GM12878 (cell line): ENCODE measurements at regions not wholly inside any gene's neighbourhood (a gene's known extent, or its start where the extent isn't known, plus 50 kb on each side); places are given as distances from the start of the nearest gene placed in this dataset.

Source experiments
- ATAC-seq: fragments of 200-7000 bp; cut with Tn5 transposase; 3 replicates; pipeline ENCODE4 v1.9.1; 2020; ENCODE audit warnings: mild to moderate bottlenecking, moderate library complexity
- BruUV-seq: library from RNA; stranded (reverse); fragments of 400-500 nt; replicated peaks from 2 replicates; lab custom pipeline; 2021; lab: Mats Ljungman, UMichigan
- CTCF ChIA-PET: fragments of 300-600 bp; sonication (Branson Sonifier 250); formaldehyde crosslinking; extraction: SDS; loops from one replicate; lab custom pipeline; 2021; ENCODE audit warnings: inconsistent platforms; lab: Yijun Ruan, JAX
- POLR2A ChIA-PET: fragments of 350-600 bp; formaldehyde crosslinking; extraction: SDS; loops from one replicate; lab custom pipeline; 2021; ENCODE audit warnings: inconsistent platforms; lab: Charles Lee
- RAD21 ChIA-PET: fragments of 300-600 bp; sonication (Branson Sonifier 250); formaldehyde crosslinking; loops from one replicate; lab custom pipeline; 2023; ENCODE audit warnings: antibody characterized with exemption; ENCODE audit not compliant: unreplicated experiment; lab: Charles Lee
- SMC1A ChIA-PET: fragments of 300-600 bp; sonication (Branson Sonifier 250); formaldehyde crosslinking; loops from one replicate; lab custom pipeline; 2023; ENCODE audit not compliant: unreplicated experiment, uncharacterized antibody; lab: Charles Lee
- DNase-seq: peaks from one replicate; pipeline ENCODE4 v3.0.0-alpha.2; 2011; ENCODE audit warnings: low read depth, low spot score
- FAIRE-seq: peaks from 3 replicates; lab custom pipeline; 2011; peaks lifted over from hg19 to GRCh38; lab: Jason Lieb, UNC
- H2AFZ ChIP-seq: 2 replicates; pipeline ENCODE4 v1.6.0; 2011; ENCODE audit warnings: low read depth, low read length, control low read depth; ENCODE audit not compliant: control insufficient read depth
- H3K27ac ChIP-seq: 2 replicates; pipeline ENCODE4 v1.5.1; 2011; ENCODE audit warnings: control low read depth; ENCODE audit not compliant: control insufficient read depth, insufficient read depth
- H3K27me3 ChIP-seq, 2 experiments: replicated peaks in 1 of 2; 2 replicates each; pipeline versions ENCODE4 v1.6.0 to v1.6.1; 2011; ENCODE audit warnings: low read length in 1 of 2; ENCODE audit not compliant: control insufficient read depth in 2 of 2, insufficient read depth in 2 of 2
- H3K36me3 ChIP-seq, 2 experiments: 2 replicates each; pipeline ENCODE4 v1.5.1; 2011; ENCODE audit warnings: low read length in 1 of 2; ENCODE audit not compliant: control insufficient read depth in 2 of 2, insufficient read depth in 2 of 2
- H3K4me1 ChIP-seq: 2 replicates; pipeline ENCODE4 v1.6.1; 2011; ENCODE audit warnings: mild to moderate bottlenecking, low read length, moderate library complexity, mixed read lengths; ENCODE audit not compliant: control insufficient read depth, insufficient read depth
- H3K4me2 ChIP-seq: 2 replicates; pipeline ENCODE4 v1.6.0; 2011; ENCODE audit warnings: control low read depth; ENCODE audit not compliant: control insufficient read depth, insufficient read depth
- H3K4me3 ChIP-seq: fragments of 200-600 bp; sonication (generic); 2 replicates; pipeline ENCODE4 v1.5.1; 2016
- H3K79me2 ChIP-seq: 2 replicates; pipeline ENCODE4 v1.6.0; 2011; ENCODE audit warnings: low read length; ENCODE audit not compliant: control insufficient read depth, insufficient read depth
- H3K9ac ChIP-seq: 2 replicates; pipeline ENCODE4 v1.8.0; 2011; ENCODE audit warnings: low read length, control low read depth, mixed read lengths; ENCODE audit not compliant: control insufficient read depth, insufficient read depth
- H3K9me3 ChIP-seq: replicated peaks from 3 replicates; pipeline ENCODE4 v1.5.1; 2011; ENCODE audit warnings: mild to moderate bottlenecking, low read length; ENCODE audit not compliant: control insufficient read depth, insufficient read depth
- H4K20me1 ChIP-seq: 2 replicates; pipeline ENCODE4 v1.6.0; 2011; ENCODE audit not compliant: control insufficient read depth, insufficient read depth
- BCLAF1 ChIP-seq: fragments of 450-650 bp; IDR thresholded peaks from 2 replicates; pipeline ENCODE4 v1.6.1; 2017; ENCODE audit warnings: antibody characterized with exemption, mild to moderate bottlenecking, moderate library complexity
- BRCA1 ChIP-seq: IDR thresholded peaks from 2 replicates; pipeline ENCODE4 v1.6.1; 2011; ENCODE audit warnings: low read depth, low read length, improper control_type of control experiment
- CHD1 ChIP-seq: IDR thresholded peaks from 2 replicates; pipeline ENCODE4 v1.6.1; 2012; ENCODE audit warnings: low read depth, low read length, improper control_type of control experiment
- ETV6 ChIP-seq, 2 experiments: fragments of 450-650 bp in 1 of 2; IDR thresholded peaks in 1 of 2; conservative IDR thresholded peaks in 1 of 2; 2 replicates each; pipeline ENCODE4 v1.6.1; 2014; ENCODE audit warnings: antibody characterized with exemption in 1 of 2, borderline replicate concordance in 1 of 2, low read depth in 1 of 2, mild to moderate bottlenecking in 1 of 2, moderate library complexity in 1 of 2
- FOS ChIP-seq: IDR thresholded peaks from 3 replicates; pipeline ENCODE4 v1.6.1; 2011; ENCODE audit warnings: borderline replicate concordance; ENCODE audit not compliant: insufficient read length; ENCODE audit errors: extremely low read depth
- IKZF1 ChIP-seq: fragments of 450-650 bp; conservative IDR thresholded peaks from 2 replicates; pipeline ENCODE4 v1.6.1; 2017; ENCODE audit warnings: antibody characterized with exemption, mild to moderate bottlenecking
- IRF4 ChIP-seq: IDR thresholded peaks from 2 replicates; pipeline ENCODE4 v1.6.1; 2011; ENCODE audit warnings: low read depth, low read length
- KAT2A ChIP-seq: conservative IDR thresholded peaks from 2 replicates; pipeline ENCODE4 v1.6.1; 2011; ENCODE audit warnings: low read depth, low read length; ENCODE audit not compliant: control insufficient read depth
- NR2C1 ChIP-seq: fragments of 450-650 bp; IDR thresholded peaks from 2 replicates; pipeline ENCODE4 v1.6.1; 2017; ENCODE audit warnings: antibody characterized with exemption, mild to moderate bottlenecking, moderate library complexity
- NR2F1 ChIP-seq: fragments of 450-650 bp; conservative IDR thresholded peaks from 2 replicates; pipeline ENCODE4 v1.6.1; 2017; ENCODE audit warnings: mild to moderate bottlenecking
- PAX8 ChIP-seq: fragments of 450-650 bp; IDR thresholded peaks from 2 replicates; pipeline ENCODE4 v1.6.1; 2017; ENCODE audit warnings: mild to moderate bottlenecking, moderate library complexity
- POLR2A ChIP-seq: IDR thresholded peaks from 2 replicates; pipeline ENCODE4 v1.6.1; 2011; ENCODE audit warnings: low read depth, mild to moderate bottlenecking, low read length
- POLR2AphosphoS2 ChIP-seq: IDR thresholded peaks from 2 replicates; pipeline ENCODE4 v1.6.1; 2011; ENCODE audit warnings: low read depth, mild to moderate bottlenecking, low read length, improper control_type of control experiment, moderate library complexity
- RBBP5 ChIP-seq: fragments of 200-600 bp; sonication (generic); conservative IDR thresholded peaks from 2 replicates; pipeline ENCODE4 v1.6.1; 2016
- RELA ChIP-seq: fragments of 450-650 bp; IDR thresholded peaks from 2 replicates; pipeline ENCODE4 v1.8.0; 2014; ENCODE audit warnings: borderline replicate concordance; ENCODE audit not compliant: partially characterized antibody
- SIN3A ChIP-seq: IDR thresholded peaks from 2 replicates; pipeline ENCODE4 v1.6.1; 2012; ENCODE audit warnings: low read depth, low read length, improper control_type of control experiment
- TCF12 ChIP-seq: IDR thresholded peaks from 2 replicates; pipeline ENCODE4 v1.6.1; 2011; ENCODE audit warnings: low read depth, mild to moderate bottlenecking, low read length
- ZNF24 ChIP-seq: fragments of 450-650 bp; IDR thresholded peaks from 2 replicates; pipeline ENCODE4 v1.6.1; 2017; ENCODE audit warnings: antibody characterized with exemption, mild to moderate bottlenecking
- whole genome bisulfite sequencing: methylation state at CpG from one replicate; pipeline ENCODE4 v1.1.6; 2016; ENCODE audit warnings: low lambda C conversion rate; ENCODE audit not compliant: insufficient replicate concordance, insufficient coverage; ENCODE audit errors: missing lambda C conversion rate; 5-methylcytosine and 5-hydroxymethylcytosine counted together
- in situ Hi-C: fragments of 300-500 bp; cut with MboI; formaldehyde crosslinking; loops from 9 replicates; pipeline ENCODE4 v1.14.3; 2018; ENCODE audit warnings: mixed read lengths
- intact Hi-C: fragments of 100-400 bp; cut with micrococcal nuclease; formaldehyde crosslinking; loops from one replicate; pipeline ENCODE4 v1.14.2; 2022; ENCODE audit not compliant: unreplicated experiment

DNA sequence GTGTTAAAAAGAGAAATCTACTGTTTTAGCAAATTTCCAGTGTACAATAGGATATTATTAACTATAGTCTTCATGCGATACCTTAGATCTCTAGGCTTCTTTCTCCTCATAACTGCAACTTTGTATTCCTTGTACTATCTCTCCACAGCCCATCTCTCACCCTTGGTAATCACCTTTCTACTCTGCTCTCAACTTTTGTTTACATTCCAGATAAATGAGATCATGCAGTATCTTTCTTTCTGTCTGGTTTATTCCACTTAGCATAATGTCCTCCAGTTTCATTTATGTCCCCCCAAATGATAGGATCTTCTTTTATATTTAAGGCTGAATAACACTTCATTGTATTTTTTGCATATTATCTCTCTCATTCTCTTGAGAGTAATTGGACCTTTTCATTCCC lies 165.5 kb downstream of the HS3ST1 start:
- Histone ChIP-seq H3K9ac (no peak overlapping the region), H3K4me2 (no peak overlapping the region), H2AFZ (no peak overlapping the region), H4K20me1 (no peaks in the 10 kb centered on the region), H3K9me3 (no peaks in the 10 kb centered on the region), H3K79me2 (no peaks in the 10 kb centered on the region), H3K4me3 (no peak overlapping the region), H3K36me3 (no peaks in the 10 kb centered on the region), H3K27me3 (no peaks in the 10 kb centered on the region), H3K27ac (no peak overlapping the region), H3K4me1 (no peaks in the 10 kb centered on the region)
- ChIA-PET CTCF (no interaction called here), RAD21 (no interaction called here), POLR2A (no interaction called here), SMC1A (no interaction called here)
- FAIRE-seq (no peak), ATAC-seq (no peak), DNase-seq (no peak)
- in situ Hi-C loops = no loop called here
- 53% methylated on average over 1 of the region's 1 CpG for WGBS
- intact Hi-C loops = no loop called here
- TF ChIP-seq RBBP5 (no peak), NR2F1 (no peak)
- BruUV-seq = no TSS peak

DNA sequence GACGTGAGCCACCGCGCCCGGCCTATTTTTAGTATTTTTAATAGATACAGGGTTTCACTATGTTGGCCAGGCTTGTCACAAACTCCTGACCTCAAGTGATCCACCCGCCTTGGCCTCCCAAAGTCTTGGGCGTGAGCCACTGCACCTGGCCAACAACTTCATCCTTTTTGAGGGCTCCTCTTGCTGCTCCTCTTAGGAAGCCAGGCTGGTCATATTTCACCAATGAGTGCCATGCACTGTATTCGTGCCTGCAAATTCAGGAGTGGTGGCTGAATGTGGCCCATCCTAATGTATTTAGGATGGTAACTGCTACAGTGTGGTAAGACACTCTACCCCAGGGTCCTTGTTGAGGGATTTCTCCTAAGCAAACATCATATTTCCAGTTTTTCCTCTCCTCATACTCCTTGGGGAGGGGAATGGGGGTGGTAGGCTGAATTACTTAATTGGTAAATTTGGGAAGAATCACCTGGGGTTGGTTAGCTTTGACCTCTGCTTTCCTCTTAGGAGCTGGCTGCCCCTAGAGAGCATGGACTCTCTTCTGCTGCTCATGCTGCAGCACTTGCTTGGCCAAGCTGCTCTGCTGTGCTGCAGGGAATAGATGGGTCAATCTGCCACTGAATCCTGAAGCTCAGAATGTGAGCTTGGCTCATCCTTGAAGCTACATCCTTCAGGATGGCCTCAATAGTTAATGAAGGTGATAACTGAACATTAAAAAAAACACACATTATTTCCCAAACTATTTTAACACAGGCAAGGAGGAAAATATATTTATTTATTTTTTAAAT lies 167.4 kb downstream of the HS3ST1 start:
- ChIA-PET POLR2A (no interaction called here), RAD21 (no interaction called here), CTCF (no interaction called here), SMC1A (no interaction called here)
- no peak overlapping the region for H3K4me2 ChIP-seq
- WGBS = 62% methylated on average over 7 of the region's 7 CpGs
- DNase-seq (no peak), FAIRE-seq (no peak), ATAC-seq (no peak)
- no peak overlapping the region for H2AFZ ChIP-seq
- H3K9me3 ChIP-seq = no peaks in the 10 kb centered on the region
- H3K27ac ChIP-seq = no peak overlapping the region
- no TSS peak for BruUV-seq
- intact Hi-C loops = no loop called here
- no peak overlapping the region for H3K9ac ChIP-seq
- no peaks in the 10 kb centered on the region for H3K79me2 ChIP-seq
- no peaks in the 10 kb centered on the region for H3K27me3 ChIP-seq
- no peaks in the 10 kb centered on the region for H4K20me1 ChIP-seq
- H3K36me3 ChIP-seq = no peaks in the 10 kb centered on the region
- H3K4me3 ChIP-seq = no peak overlapping the region
- in situ Hi-C loops = no loop called here
- H3K4me1 ChIP-seq = no peaks in the 10 kb centered on the region
- TF ChIP-seq TCF12 = no peak
- no peak for TF ChIP-seq BRCA1
- TF ChIP-seq KAT2A = no peak
- TF ChIP-seq ZNF24 = no peak
- no peak for TF ChIP-seq NR2C1
- no peak for TF ChIP-seq IKZF1
- TF ChIP-seq RBBP5 = no peak
- no peak for TF ChIP-seq CHD1
- TF ChIP-seq ETV6 (conservative IDR thresholded peaks at IDR 0.05 in 1 of 2, IDR thresholded peaks at IDR 0.05 in 1 of 2; ENCODE audit: borderline replicate concordance in 1 of 2, low read depth in 1 of 2) = no peak
- no peak for TF ChIP-seq PAX8
- TF ChIP-seq BCLAF1 = no peak
- TF ChIP-seq RELA = no peak
- no peak for TF ChIP-seq IRF4
- TF ChIP-seq SIN3A = no peak
- TF ChIP-seq POLR2A = no peak
- no peak for TF ChIP-seq FOS
- TF ChIP-seq POLR2AphosphoS2 = no peak
